DMS114 treated with DMSO at 0.1 percent for 48 hours (cell line): ENCODE measurements at regions not wholly inside any gene's neighbourhood (a gene's known extent, or its start where the extent isn't known, plus 50 kb on each side); places are given as distances from the start of the nearest gene placed in this dataset.

ENCODE experiments used
- DNase-seq: peaks from one replicate; lab custom pipeline; 2025; ENCODE audit not compliant: unreplicated experiment; lab: John Stamatoyannopoulos, UW

- DNase-seq: no peak
Measured at GRCh38 chr1:218754477-218754876, 409.3 kb downstream of the TGFB2 start.

GRCh38 chr1:218755128-218755527 is 410.0 kb downstream of the TGFB2 start:
- no peak for DNase-seq

- no peak for DNase-seq
Measured at GRCh38 chr1:218759795-218760194, 413.9 kb upstream of the LYPLAL1 start.

- no peak for DNase-seq
Measured at GRCh38 chr1:218760601-218761570, 412.8 kb upstream of the LYPLAL1 start.

GRCh38 chr1:218763538-218763937 is 410.1 kb upstream of the LYPLAL1 start:
- no peak for DNase-seq

- DNase-seq: no peak
Measured at GRCh38 chr1:218765753-218766152, 407.9 kb upstream of the LYPLAL1 start.

- no peak for DNase-seq
Measured at GRCh38 chr1:218771931-218772330, 401.7 kb upstream of the LYPLAL1 start.

GRCh38 chr1:218772575-218772974 is 401.1 kb upstream of the LYPLAL1 start:
- no peak for DNase-seq

GRCh38 chr1:218775501-218776021 is 398.1 kb upstream of the LYPLAL1 start:
- no peak for DNase-seq

GRCh38 chr1:218778257-218779126 is 395.2 kb upstream of the LYPLAL1 start:
- DNase-seq: no peak

- no peak for DNase-seq
Measured at GRCh38 chr1:218779341-218780100, 394.2 kb upstream of the LYPLAL1 start.

- no peak for DNase-seq
Measured at GRCh38 chr1:218783131-218783530, 390.5 kb upstream of the LYPLAL1 start.

- DNase-seq: no peak
Measured at GRCh38 chr1:218783916-218784315, 389.8 kb upstream of the LYPLAL1 start.

GRCh38 chr1:218785928-218786327 is 387.8 kb upstream of the LYPLAL1 start:
- DNase-seq: no peak

- DNase-seq: no peak
Measured at GRCh38 chr1:218787826-218788225, 385.9 kb upstream of the LYPLAL1 start.

- DNase-seq: no peak
Measured at GRCh38 chr1:218796773-218797172, 376.9 kb upstream of the LYPLAL1 start.

- DNase-seq: no peak
Measured at GRCh38 chr1:218802799-218803198, 370.9 kb upstream of the LYPLAL1 start.

GRCh38 chr1:218803351-218803997 is 370.2 kb upstream of the LYPLAL1 start:
- DNase-seq: no peak

GRCh38 chr1:218804014-218804785 is 369.5 kb upstream of the LYPLAL1 start:
- no peak for DNase-seq

GRCh38 chr1:218809061-218809460 is 364.6 kb upstream of the LYPLAL1 start:
- DNase-seq: no peak
